ENCODE measurements at regions not wholly inside any gene's neighbourhood (a gene's known extent, or its start where the extent isn't known, plus 50 kb on each side); places are given as distances from the start of the nearest gene placed in this dataset.

GRCh38 chr16:73116576-73116975 lies 68.6 kb upstream of the ZFHX3 start (continued):
- TF ChIP-seq SIN3A (conservative IDR thresholded peaks at IDR 0.05 in 1 of 2, IDR thresholded peaks at IDR 0.05 in 1 of 2; ENCODE audit: low read depth in 1 of 2, low read length in 2 of 2), result no peak
- TF ChIP-seq ATF3 (IDR thresholded peaks at IDR 0.05; ENCODE audit: insufficient read depth, low read depth, low read length), result no peak
- TF ChIP-seq SP4 (IDR thresholded peaks at IDR 0.05; ENCODE audit: low read length), result no peak
- no peak for TF ChIP-seq CHD1 (IDR thresholded peaks at IDR 0.05; ENCODE audit: low read depth, low read length)
- no peak for TF ChIP-seq RAD21 (IDR thresholded peaks at IDR 0.05 in 1 of 2, conservative IDR thresholded peaks at IDR 0.05 in 1 of 2; ENCODE audit: low read depth in 2 of 2, low read length in 2 of 2)

Data from H1 (cell line).